ENCODE measurements at regions not wholly inside any gene's neighbourhood (a gene's known extent, or its start where the extent isn't known, plus 50 kb on each side); places are given as distances from the start of the nearest gene placed in this dataset.

- TF ChIP-seq ZNF138 (tag by site-specific recombination; IDR thresholded peaks at IDR 0.05; ENCODE audit: borderline replicate concordance) (no peak), ZNF449 (tag by site-specific recombination; IDR thresholded peaks at IDR 0.05) (no peak), ZNF785 (tag by site-specific recombination; IDR thresholded peaks at IDR 0.05) (no peak), ZNF585B (tag by site-specific recombination; IDR thresholded peaks at IDR 0.05) (no peak), ZNF302 (tag by site-specific recombination; IDR thresholded peaks at IDR 0.05; ENCODE audit: low read depth) (no peak), ZNF510 (tag by site-specific recombination; IDR thresholded peaks at IDR 0.05; ENCODE audit: insufficient replicate concordance) (no peak), CTCF (tag by site-specific recombination; IDR thresholded peaks at IDR 0.05) (no peak), ZBTB11 (tag by site-specific recombination; conservative IDR thresholded peaks at IDR 0.05; ENCODE audit: low read depth) (no peak), ZEB2 (tag by site-specific recombination; IDR thresholded peaks at IDR 0.05) (no peak), ZNF335 (tag by site-specific recombination; conservative IDR thresholded peaks at IDR 0.05) (no peak), ZNF792 (tag by site-specific recombination; IDR thresholded peaks at IDR 0.05) (no peak), ZNF747 (tag by site-specific recombination; IDR thresholded peaks at IDR 0.05) (no peak)
Measured at GRCh38 chr16:54879681-54880080, 51.0 kb upstream of the IRX5 start.
